ENCODE measurements at regions not wholly inside any gene's neighbourhood (a gene's known extent, or its start where the extent isn't known, plus 50 kb on each side); places are given as distances from the start of the nearest gene placed in this dataset.

DNA sequence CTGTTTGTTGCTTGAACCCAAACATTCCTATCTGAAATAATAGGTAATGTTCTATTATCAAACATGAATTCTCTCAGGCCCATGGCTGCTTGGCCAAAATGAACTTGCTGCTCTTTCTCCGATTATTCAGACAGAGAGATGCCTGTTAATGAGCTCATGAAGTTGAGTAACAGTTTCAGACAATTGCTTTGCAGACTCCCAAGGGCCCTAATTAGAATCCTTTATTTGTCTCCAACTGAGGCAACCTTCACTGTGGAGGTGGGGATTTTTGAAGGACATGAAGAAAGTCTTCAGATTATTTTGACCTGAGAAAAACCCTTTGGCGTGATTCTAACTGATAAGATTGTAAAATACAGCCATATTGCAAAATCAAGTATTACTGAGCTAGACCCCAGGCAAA lies 466.7 kb downstream of the NFIB start:
- Histone ChIP-seq H3K27ac (ENCODE audit: low read depth, low read length) (no peak overlapping the region), H3K9me3 (ENCODE audit: low read length) (no peaks in the 10 kb centered on the region), H3K4me1 (ENCODE audit: insufficient read depth, low read length) (no peaks in the 10 kb centered on the region), H3K4me3 (ENCODE audit: low read depth in 1 of 2, low read length in 2 of 2) (no peak overlapping the region), H3K9ac (ENCODE audit: low read length) (no peak overlapping the region), H3K36me3 (ENCODE audit: insufficient read depth, low read length) (no peaks in the 10 kb centered on the region), H3K27me3 (ENCODE audit: control insufficient read depth in 1 of 2, insufficient read depth in 2 of 2, low read length in 2 of 2) (no peaks in the 10 kb centered on the region)

DNA sequence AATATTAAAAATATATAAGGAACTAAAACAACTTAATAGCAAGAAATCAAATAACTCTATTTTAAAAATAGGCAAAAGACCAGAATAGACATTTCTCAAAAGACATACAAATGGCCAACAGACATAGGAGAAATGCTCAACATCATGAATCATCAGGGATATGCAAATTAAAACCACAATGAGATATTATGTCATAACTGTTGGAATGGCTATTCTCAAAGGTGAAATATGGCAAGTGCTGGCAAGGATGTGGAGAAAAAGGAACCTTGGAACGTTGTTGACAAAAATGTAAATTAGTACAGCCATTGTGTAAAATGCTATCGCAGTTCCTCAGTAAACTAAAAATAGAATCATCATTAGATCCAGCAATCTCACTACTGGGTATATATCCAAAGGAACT lies 468.5 kb downstream of the NFIB start:
- no peaks in the 10 kb centered on the region for H3K9me3 ChIP-seq (ENCODE audit: low read length)
- no peak overlapping the region for H3K27ac ChIP-seq (ENCODE audit: low read depth, low read length)
- H3K36me3 ChIP-seq (ENCODE audit: insufficient read depth, low read length), result no peaks in the 10 kb centered on the region
- H3K27me3 ChIP-seq (ENCODE audit: control insufficient read depth in 1 of 2, insufficient read depth in 2 of 2, low read length in 2 of 2), result no peaks in the 10 kb centered on the region
- no peak overlapping the region for H3K9ac ChIP-seq (ENCODE audit: low read length)
- H3K4me1 ChIP-seq (ENCODE audit: insufficient read depth, low read length), result no peaks in the 10 kb centered on the region
- no peak overlapping the region for H3K4me3 ChIP-seq (ENCODE audit: low read depth in 1 of 2, low read length in 2 of 2)

DNA sequence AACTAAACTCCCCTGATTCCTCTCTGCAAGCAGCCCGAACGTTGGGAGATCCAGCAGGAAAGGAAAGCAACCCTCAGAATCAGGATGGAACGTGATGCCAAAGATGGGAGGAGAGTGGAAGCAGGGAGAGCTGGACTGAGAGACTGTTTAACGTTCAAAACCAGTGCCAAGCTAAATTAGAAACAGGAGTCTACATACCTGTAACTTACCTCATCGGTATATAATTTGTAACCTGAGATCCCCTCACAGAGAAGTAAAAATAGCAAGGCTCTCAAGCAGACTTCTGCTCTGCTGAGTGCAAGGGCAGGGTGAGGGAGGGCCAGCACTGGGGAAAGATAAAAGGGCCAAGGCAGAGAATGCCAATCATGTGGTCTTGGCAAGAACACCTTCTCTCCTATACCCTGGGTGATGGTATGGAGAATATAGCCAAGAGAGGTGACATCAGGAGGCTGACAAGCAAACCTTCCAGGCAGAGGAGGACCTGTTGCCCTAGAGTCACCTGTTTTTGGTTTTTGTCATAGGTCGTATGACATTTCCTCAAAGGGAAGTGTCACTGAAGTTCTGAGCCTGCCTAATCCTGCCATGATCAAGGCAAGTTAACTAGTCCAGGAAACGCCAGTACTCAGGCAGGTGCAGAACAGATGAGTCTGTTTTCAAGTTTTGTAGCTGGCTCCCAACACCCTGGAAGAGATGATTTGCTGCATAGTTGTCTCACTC lies 472.0 kb downstream of the NFIB start:
- no peaks in the 10 kb centered on the region for H3K36me3 ChIP-seq (ENCODE audit: insufficient read depth, low read length)
- H3K27ac ChIP-seq (ENCODE audit: low read depth, low read length), result no peak overlapping the region
- H3K9ac ChIP-seq (ENCODE audit: low read length), result no peak overlapping the region
- H3K4me1 ChIP-seq (ENCODE audit: insufficient read depth, low read length), result no peaks in the 10 kb centered on the region
- no peak overlapping the region for H3K4me3 ChIP-seq (ENCODE audit: low read depth in 1 of 2, low read length in 2 of 2)
- H3K27me3 ChIP-seq (ENCODE audit: control insufficient read depth in 1 of 2, insufficient read depth in 2 of 2, low read length in 2 of 2), result no peaks in the 10 kb centered on the region
- no peaks in the 10 kb centered on the region for H3K9me3 ChIP-seq (ENCODE audit: low read length)

DNA sequence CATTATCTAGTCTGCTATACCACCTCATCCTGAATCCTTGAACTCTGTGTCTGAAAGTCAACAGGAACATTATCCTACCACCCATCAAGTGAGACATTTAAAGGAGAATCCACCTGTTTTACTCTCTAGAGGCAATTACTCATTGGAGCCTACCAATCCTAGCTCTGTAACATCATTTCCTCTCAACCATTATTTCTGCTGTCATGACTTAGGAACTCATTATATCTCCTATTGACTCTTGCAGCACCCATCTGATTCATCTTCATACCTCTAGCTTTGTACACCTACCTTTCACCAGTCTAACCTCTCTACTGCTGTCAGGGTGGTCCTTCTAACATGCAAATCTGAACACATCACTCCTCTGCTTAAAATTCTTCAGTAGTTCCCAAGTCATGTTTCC lies 481.5 kb downstream of the NFIB start:
- Histone ChIP-seq H3K9me3 (ENCODE audit: low read length) (no peaks in the 10 kb centered on the region), H3K4me3 (ENCODE audit: low read depth in 1 of 2, low read length in 2 of 2) (no peak overlapping the region), H3K27ac (ENCODE audit: low read depth, low read length) (no peak overlapping the region), H3K36me3 (ENCODE audit: insufficient read depth, low read length) (no peaks in the 10 kb centered on the region), H3K27me3 (ENCODE audit: control insufficient read depth in 1 of 2, insufficient read depth in 2 of 2, low read length in 2 of 2) (no peaks in the 10 kb centered on the region), H3K4me1 (ENCODE audit: insufficient read depth, low read length) (no peaks in the 10 kb centered on the region), H3K9ac (ENCODE audit: low read length) (no peak overlapping the region)

DNA sequence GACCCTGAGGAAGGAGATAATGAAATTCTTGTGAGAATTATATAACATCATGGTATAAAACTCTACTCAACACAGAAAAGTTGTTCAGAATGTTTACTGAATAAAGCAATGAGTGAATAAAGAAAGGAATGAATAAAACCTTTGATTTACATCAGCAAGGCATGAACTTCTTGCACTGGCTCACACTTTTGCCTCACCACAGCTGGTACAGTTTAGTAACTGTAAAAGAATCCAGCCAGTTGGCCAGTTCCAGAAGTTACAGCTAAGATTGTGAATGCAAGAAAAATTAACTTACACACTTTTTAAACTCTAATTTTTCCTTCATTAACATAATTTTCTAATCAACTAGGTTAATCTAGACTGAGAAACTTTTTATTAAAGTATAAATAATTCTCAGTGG lies 490.9 kb downstream of the NFIB start:
- H3K36me3 ChIP-seq (ENCODE audit: insufficient read depth, low read length), result no peaks in the 10 kb centered on the region
- no peak overlapping the region for H3K4me3 ChIP-seq (ENCODE audit: low read depth in 1 of 2, low read length in 2 of 2)
- H3K27me3 ChIP-seq (ENCODE audit: control insufficient read depth in 1 of 2, insufficient read depth in 2 of 2, low read length in 2 of 2), result no peaks in the 10 kb centered on the region
- H3K27ac ChIP-seq (ENCODE audit: low read depth, low read length), result no peak overlapping the region
- no peaks in the 10 kb centered on the region for H3K4me1 ChIP-seq (ENCODE audit: insufficient read depth, low read length)
- H3K9me3 ChIP-seq (ENCODE audit: low read length), result no peaks in the 10 kb centered on the region
- H3K9ac ChIP-seq (ENCODE audit: low read length), result no peak overlapping the region

DNA sequence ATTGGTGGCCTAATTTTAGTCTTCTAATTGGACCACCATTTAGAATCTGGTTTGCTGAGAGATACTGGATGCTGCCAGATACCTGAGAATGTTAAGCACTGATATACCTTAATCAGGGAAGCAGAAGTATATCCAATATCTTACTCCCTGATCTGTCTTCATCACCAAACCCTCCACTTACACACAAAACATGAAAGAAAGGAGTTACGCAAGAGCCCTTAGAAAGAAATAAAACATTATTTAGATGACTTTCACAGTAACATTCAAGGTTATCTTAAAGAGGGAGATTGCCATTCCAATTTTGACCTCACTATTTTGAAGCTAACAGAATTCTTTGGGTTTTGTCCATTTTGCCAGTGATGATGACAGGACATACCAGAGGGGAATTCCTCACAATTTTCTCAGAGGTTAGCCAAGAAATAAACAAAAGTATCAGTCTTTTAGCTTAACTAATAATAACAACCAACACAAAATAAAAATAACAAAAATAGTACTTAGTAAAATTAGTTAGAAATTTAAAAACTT lies 496.1 kb downstream of the NFIB start:
- H3K9me3 ChIP-seq (ENCODE audit: low read length), result no peaks in the 10 kb centered on the region
- H3K9ac ChIP-seq (ENCODE audit: low read length), result no peak overlapping the region
- no peak overlapping the region for H3K4me3 ChIP-seq (ENCODE audit: low read depth in 1 of 2, low read length in 2 of 2)
- H3K27me3 ChIP-seq (ENCODE audit: control insufficient read depth in 1 of 2, insufficient read depth in 2 of 2, low read length in 2 of 2), result no peaks in the 10 kb centered on the region
- H3K4me1 ChIP-seq (ENCODE audit: insufficient read depth, low read length), result no peaks in the 10 kb centered on the region
- no peak overlapping the region for H3K27ac ChIP-seq (ENCODE audit: low read depth, low read length)
- no peaks in the 10 kb centered on the region for H3K36me3 ChIP-seq (ENCODE audit: insufficient read depth, low read length)

DNA sequence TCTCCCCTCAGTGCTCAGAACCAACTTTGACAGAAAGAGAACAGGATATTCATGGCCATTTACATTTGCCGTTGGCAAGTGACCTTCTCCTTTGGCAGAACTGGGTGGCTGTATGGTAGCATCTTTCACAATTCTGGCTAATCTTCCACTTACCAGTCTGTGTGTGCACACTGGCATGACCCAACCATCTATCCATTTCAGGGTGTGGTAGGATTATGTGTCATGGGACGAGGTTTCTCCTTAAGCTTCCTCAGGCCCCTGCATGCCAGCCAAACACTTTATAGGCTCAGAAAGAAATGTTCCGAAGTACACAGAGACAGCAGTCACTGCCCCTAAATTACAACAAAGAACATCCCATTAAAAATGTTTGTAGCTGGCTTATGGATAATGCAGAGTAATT lies 497.1 kb downstream of the NFIB start:
- no peaks in the 10 kb centered on the region for H3K36me3 ChIP-seq (ENCODE audit: insufficient read depth, low read length)
- no peaks in the 10 kb centered on the region for H3K4me1 ChIP-seq (ENCODE audit: insufficient read depth, low read length)
- H3K9ac ChIP-seq (ENCODE audit: low read length), result no peak overlapping the region
- H3K27me3 ChIP-seq (ENCODE audit: control insufficient read depth in 1 of 2, insufficient read depth in 2 of 2, low read length in 2 of 2), result no peaks in the 10 kb centered on the region
- no peaks in the 10 kb centered on the region for H3K9me3 ChIP-seq (ENCODE audit: low read length)
- H3K4me3 ChIP-seq (ENCODE audit: low read depth in 1 of 2, low read length in 2 of 2), result no peak overlapping the region
- no peak overlapping the region for H3K27ac ChIP-seq (ENCODE audit: low read depth, low read length)

DNA sequence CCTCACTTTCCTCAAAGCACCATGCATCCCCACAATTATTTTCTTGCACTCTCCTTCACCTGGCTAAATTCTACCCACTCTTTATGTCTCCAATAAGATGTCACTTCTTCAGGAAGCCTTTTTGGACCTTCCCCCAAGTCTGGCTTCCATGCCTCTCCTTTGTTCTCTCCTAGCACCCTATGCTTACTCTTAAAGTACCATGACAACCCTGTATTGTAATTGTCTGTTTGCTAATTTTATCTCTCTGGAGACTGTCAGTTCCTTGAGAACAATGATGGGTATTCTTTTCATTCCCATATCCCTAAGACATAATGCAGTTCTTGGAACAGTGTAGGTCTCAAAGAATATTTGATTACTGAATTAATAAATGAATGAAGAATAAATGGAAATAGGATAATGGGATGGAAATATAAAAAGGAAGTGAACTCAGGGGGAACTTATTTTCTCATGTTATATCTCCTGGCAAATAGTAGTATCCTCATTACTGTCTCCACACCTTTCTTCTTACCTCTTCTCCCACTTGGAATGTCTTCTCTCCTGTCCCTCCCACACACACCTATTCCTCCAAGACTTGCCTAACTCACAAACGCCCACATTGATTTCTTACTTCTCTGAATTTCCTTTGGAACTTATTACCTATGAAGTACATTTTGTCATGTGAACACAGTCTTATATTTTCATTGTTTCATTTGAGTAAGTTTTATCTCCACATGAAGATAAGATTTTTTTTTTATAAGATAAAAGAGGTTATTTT lies 499.1 kb downstream of the NFIB start:
- Histone ChIP-seq H3K27me3 (ENCODE audit: control insufficient read depth in 1 of 2, insufficient read depth in 2 of 2, low read length in 2 of 2) (no peaks in the 10 kb centered on the region), H3K36me3 (ENCODE audit: insufficient read depth, low read length) (no peaks in the 10 kb centered on the region), H3K9ac (ENCODE audit: low read length) (no peak overlapping the region), H3K27ac (ENCODE audit: low read depth, low read length) (no peak overlapping the region), H3K9me3 (ENCODE audit: low read length) (no peaks in the 10 kb centered on the region), H3K4me1 (ENCODE audit: insufficient read depth, low read length) (no peaks in the 10 kb centered on the region), H3K4me3 (ENCODE audit: low read depth in 1 of 2, low read length in 2 of 2) (no peak overlapping the region)

DNA sequence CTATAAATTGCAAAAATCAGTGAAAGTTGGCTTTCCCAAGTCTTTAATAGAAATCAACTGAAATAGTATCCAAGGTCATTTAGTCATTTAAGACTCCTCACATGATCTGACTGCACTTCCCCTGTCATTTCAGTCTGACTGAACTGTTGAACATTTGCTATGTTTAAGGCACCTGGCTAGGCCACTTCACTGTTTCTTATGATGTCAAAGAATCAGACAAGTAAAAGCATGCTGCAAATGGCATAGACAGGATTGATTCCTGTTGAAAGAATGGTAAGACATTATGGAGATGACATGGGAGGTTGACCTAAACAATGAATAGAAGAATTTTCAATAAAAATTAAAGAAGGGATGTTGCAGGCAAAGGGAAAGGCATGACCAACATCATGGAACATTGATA lies 502.1 kb downstream of the NFIB start:
- no peaks in the 10 kb centered on the region for H3K4me1 ChIP-seq (ENCODE audit: insufficient read depth, low read length)
- H3K27me3 ChIP-seq (ENCODE audit: control insufficient read depth in 1 of 2, insufficient read depth in 2 of 2, low read length in 2 of 2), result no peaks in the 10 kb centered on the region
- H3K9me3 ChIP-seq (ENCODE audit: low read length), result no peaks in the 10 kb centered on the region

DNA sequence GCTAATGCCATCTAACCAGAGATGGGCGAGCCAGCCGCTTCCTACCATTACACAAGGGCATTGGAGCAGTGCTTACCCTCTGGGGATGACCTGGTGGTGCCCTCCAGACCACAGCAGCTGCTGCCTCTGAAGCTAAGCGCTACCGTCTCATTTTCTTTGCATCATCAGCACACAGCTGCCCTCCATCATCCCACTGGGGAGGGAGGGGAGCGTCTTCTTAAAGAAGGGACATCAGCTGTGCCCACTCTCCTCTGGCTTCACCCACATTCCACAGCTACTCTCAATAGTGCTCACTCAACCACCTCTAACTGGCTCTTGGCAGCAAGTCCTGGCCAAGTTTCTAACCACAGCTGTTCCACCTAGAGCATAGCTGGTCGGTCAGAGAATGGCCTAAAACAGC lies 503.4 kb downstream of the NFIB start:
- Histone ChIP-seq H3K36me3 (ENCODE audit: insufficient read depth, low read length) (no peaks in the 10 kb centered on the region), H3K9ac (ENCODE audit: low read length) (no peak overlapping the region), H3K4me1 (ENCODE audit: insufficient read depth, low read length) (no peaks in the 10 kb centered on the region), H3K27me3 (ENCODE audit: control insufficient read depth in 1 of 2, insufficient read depth in 2 of 2, low read length in 2 of 2) (no peaks in the 10 kb centered on the region), H3K27ac (ENCODE audit: low read depth, low read length) (no peak overlapping the region), H3K9me3 (ENCODE audit: low read length) (no peaks in the 10 kb centered on the region), H3K4me3 (ENCODE audit: low read depth in 1 of 2, low read length in 2 of 2) (no peak overlapping the region)

More for the DNA sequence above, 502.1 kb downstream of the NFIB start:
- Histone ChIP-seq H3K36me3 (ENCODE audit: insufficient read depth, low read length) (no peaks in the 10 kb centered on the region), H3K27ac (ENCODE audit: low read depth, low read length) (no peak overlapping the region), H3K9ac (ENCODE audit: low read length) (no peak overlapping the region), H3K4me3 (ENCODE audit: low read depth in 1 of 2, low read length in 2 of 2) (no peak overlapping the region)

DNA sequence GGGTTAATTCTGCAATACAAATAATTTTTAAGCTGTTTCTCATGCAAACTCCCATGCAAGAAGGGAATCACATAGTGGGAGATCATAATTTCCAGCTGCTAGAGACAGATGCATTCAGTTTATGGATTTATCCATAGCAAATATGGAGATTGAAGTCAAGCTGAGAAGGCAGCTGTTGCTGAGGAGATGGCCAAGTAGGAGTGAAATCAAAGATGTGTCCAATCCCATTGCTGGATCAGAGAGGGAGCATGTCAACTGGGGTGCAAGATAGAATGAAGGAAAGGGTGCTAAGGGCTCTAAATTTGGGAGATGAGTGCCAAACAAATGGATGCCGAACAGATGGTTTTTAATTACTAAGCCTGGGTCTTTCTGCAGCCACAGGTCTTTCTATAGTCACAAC lies 504.5 kb downstream of the NFIB start:
- H3K27me3 ChIP-seq (ENCODE audit: control insufficient read depth in 1 of 2, insufficient read depth in 2 of 2, low read length in 2 of 2), result no peaks in the 10 kb centered on the region
- H3K9ac ChIP-seq (ENCODE audit: low read length), result no peak overlapping the region
- H3K4me3 ChIP-seq (ENCODE audit: low read depth in 1 of 2, low read length in 2 of 2), result no peak overlapping the region
- no peaks in the 10 kb centered on the region for H3K4me1 ChIP-seq (ENCODE audit: insufficient read depth, low read length)
- no peak overlapping the region for H3K27ac ChIP-seq (ENCODE audit: low read depth, low read length)
- no peaks in the 10 kb centered on the region for H3K9me3 ChIP-seq (ENCODE audit: low read length)
- no peaks in the 10 kb centered on the region for H3K36me3 ChIP-seq (ENCODE audit: insufficient read depth, low read length)

DNA sequence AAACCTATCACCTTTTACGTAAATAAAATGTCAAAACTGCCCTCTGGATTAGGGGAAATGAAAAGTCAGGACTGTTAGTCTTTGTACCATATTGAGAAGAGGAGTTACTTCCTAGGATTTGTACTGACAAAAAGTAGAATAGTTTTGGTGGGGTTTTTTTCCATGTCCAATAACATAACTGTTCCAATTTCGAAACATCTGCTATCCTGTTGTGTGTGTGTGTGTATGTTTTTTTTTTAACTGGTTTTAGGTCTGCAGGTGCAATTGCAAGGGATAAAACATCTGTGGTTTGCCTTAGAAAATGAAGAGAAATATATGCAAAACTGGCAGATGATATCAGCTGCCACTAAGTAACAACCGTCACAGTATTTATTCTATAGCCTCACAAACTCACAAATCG lies 506.8 kb downstream of the NFIB start:
- H3K9ac ChIP-seq (ENCODE audit: low read length), result no peak overlapping the region
- H3K4me1 ChIP-seq (ENCODE audit: insufficient read depth, low read length), result no peaks in the 10 kb centered on the region
- H3K27me3 ChIP-seq (ENCODE audit: control insufficient read depth in 1 of 2, insufficient read depth in 2 of 2, low read length in 2 of 2), result no peaks in the 10 kb centered on the region
- H3K9me3 ChIP-seq (ENCODE audit: low read length), result no peaks in the 10 kb centered on the region
- H3K4me3 ChIP-seq (ENCODE audit: low read depth in 1 of 2, low read length in 2 of 2), result no peak overlapping the region
- H3K36me3 ChIP-seq (ENCODE audit: insufficient read depth, low read length), result no peaks in the 10 kb centered on the region
- H3K27ac ChIP-seq (ENCODE audit: low read depth, low read length), result no peak overlapping the region
